GM18907 (cell line): ENCODE measurements at regions not wholly inside any gene's neighbourhood (a gene's known extent, or its start where the extent isn't known, plus 50 kb on each side); places are given as distances from the start of the nearest gene placed in this dataset.

Experiments used
- ATAC-seq: cut with Tn5 transposase; IDR thresholded peaks from one replicate; pipeline ENCODE4 v1.9.1; 2021; ENCODE audit warnings: mild to moderate bottlenecking, moderate library complexity; ENCODE audit not compliant: unreplicated experiment

DNA sequence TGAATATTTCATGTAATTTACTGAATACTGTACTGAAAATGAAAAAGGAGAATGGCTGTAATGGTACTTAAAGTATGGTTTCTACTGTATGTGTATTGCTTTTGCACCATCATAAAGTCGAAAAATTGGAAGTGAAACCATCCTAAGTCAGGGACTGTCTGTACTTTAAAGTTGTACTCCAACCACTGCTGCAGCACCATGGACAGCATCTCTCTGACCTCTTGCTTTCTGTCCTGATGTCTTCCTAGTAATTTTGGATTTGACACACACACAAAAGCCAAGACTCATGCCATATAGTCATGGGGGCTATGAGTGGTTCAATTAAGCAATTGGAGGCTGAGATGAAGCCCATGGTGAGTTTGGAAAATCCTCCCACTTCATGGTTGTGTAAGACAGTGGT, 256.3 kb upstream of the PKDCC start:
- no peak for ATAC-seq

DNA sequence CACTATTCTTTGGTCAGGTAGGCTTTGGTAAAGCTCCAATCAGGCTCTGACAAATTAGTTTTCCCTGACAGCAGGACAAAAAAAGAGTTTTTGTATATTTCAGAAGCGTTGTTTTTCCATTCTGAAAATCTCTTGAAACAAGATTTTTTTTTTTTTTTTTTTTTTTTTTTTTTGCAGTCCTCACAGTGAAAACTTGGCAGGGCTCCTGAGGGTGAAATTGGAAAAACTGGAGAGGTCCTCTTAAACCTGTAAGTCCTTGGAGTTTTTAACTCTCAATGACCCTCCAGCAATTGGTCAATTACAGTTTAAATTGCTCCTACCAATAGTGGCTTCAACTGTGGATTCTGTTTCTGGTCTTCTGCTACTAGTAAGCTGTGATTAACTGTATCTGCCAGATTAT, 244.5 kb upstream of the PKDCC start:
- no peak for ATAC-seq

DNA sequence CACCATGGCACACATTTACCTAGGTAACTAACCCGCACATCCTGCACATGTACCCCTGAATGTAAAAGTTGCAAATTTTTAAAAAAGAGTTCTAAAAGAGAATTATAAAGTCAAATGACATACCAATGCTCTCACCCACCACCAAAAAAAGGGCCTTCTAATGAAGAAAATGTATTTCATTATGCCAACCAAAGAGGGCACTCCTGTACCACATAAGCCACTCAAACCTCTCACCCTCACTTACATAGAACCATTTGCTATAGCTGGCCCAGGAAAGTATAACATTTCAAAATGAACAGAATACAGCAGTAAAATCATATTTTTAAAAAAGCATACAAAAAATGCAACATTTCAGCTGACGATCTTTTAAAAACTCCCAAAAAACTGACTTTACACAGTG, 241.5 kb upstream of the PKDCC start:
- no peak for ATAC-seq

DNA sequence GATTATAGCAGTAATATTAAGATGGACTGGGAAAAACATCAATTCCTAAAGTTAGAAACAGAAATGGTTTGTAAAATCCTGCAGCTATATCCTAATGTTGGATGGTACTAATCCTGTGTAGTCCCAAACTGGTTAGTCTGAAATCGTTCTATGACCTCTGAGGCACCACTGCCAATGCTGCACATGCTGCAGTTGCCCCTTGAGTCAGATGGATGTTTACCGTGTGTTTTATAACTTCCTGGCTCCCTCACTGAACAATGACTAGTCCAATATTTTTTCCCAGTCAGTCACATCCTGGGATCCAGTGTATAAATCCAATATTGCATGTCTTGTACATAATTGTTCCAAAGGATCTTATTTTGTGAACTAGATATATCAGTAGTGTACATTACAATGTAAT, 226.7 kb upstream of the PKDCC start:
- ATAC-seq = no peak

DNA sequence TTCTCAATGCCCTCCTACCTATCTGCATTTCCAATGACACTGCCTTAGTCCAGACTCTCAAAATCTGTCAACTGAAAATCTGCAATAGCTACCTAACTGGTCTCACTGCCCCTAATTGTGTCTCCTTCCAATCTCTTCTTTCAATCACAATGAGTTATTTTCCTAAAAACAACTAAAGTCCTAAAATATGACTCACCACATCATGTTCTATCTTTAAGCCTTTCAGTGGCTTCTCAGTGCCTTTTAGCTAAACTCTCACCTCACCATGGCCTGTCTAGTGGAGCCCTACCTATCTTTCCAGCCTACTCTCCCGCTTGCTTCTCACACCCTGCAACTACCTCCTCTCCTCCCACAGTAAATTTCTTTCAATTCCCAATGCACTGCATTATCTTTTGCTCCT, 220.9 kb upstream of the PKDCC start:
- ATAC-seq = no peak

DNA sequence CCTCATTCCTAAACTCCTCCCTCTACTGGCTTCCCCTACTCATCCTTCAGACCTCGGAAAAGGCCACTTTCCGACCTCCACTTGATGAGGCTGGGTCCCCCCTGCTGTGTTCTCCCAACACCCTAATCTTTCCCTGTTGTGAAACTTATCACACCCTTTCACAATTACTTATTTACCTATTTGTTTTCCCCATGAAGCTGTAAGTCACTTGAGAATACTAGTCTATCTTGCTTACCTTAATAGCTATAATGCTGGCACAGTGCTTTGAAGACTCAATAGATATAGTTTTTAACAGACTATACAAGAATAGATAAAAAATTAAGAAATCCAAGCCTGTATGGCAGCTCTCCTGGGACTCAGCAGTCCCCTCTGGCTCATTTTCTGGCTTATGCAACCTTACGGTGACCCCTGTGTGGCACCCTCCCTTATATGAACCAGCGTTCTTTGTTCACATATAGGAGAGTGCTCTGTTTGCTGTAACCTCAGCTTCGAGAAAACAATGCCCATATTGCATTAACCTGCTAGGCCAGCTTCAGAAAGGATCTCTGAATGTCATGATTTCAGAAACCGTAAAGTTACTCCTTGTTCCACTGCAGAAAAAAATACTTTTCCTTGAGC, 220.4 kb upstream of the PKDCC start:
- ATAC-seq = no peak

DNA sequence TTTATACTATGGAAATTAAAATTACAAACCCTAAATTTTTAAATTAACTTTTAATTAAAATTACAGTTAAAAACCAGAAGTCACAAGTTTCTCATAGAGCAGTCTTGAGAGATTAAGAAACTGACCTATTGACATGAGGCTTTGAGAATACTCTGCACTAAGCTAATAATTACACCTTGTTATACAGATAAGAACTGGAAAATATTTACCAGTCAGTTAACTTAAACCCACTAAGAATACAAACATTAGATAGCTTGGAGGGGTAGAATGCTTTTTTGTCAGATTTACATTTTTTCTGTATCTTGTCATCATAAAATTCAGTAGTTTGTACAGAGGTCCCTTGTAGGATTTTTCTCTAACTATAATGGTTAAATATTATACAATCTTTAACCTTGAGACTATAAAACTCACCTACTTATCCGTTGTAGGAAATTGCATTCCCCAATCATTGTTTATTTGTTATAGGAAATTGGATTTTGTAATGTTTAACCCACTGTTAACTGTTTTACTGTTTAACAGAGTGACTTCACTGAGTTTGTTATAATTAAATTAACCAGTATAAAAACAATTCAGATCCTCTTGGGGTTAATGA, 219.7 kb upstream of the PKDCC start:
- no peak for ATAC-seq

DNA sequence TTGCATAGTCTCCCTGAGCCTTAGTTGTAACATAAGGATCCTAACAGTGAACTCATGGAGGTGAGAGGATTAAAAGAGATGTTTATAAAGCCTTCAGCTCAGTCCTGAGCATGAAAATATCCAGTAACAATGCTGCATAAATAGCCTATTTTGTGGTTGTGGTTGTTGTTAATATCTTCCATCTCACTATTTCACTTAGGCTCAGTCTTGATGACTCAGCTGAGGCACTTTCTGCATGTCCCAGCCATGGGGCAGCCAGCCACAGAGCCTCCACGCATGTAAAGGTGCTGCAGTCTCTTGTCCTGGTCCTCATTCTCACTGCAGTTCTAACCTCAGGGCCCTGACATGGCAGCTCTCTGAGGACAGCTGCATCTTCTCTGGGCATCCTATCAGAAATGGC, 218.8 kb upstream of the PKDCC start:
- no peak for ATAC-seq

DNA sequence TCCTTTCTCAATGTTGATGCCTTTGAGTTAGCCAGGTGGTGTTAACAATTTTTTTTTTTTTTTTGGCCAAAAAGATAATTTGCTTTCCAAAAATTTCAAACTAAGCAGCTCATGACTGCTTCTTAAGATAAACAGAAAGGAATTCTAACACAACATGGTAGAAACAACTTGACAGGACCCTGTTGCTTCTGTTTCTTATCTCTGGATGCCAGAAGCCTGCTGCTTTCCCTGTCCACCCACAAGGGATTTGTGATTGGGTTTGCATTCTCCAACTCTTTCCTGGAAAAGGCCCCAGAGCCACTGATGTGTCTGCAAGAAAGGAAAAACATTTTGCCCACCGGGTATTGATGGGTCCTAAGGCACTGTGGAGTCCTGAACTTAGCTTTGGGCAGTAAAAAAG, 217.2 kb upstream of the PKDCC start:
- no peak for ATAC-seq

DNA sequence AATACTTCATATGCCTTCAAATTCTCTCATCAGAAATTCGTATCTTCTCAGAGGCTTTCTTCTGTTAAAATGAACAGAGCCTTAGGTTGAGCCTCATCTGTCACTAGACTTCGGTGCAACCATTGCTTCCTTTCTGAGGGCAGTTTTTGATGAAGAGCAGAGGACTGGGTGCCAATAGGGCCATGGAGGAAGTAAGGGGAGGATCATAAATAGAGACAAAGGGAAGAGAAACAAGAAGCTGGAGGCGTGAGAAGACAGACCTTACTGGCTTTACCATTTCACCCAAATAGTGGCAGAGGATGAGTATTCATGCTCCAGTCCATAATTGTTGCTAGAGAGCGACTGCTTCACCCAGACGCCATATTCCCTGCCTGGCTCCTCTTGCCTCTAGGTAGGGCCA, 215.6 kb upstream of the PKDCC start:
- no peak for ATAC-seq

DNA sequence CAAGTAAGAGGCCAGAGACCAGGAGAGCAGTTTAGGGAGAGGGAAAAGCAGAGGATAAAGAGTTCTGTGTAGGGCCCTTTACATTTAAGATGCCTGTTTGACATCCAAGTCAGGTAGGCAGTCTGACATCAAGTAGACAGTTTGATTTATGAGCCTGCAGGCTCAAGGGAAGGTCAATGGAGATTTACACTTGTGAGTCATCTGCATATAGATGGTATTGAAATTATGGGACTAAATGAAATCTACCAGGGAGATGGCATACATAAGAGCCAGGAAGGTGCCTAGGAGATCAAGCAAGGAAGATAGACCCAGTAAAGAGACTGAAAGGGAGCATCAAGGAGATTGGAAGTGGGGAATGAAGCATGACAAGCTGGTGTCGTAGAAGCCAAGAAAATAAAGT, 212.4 kb upstream of the PKDCC start:
- ATAC-seq = no peak

DNA sequence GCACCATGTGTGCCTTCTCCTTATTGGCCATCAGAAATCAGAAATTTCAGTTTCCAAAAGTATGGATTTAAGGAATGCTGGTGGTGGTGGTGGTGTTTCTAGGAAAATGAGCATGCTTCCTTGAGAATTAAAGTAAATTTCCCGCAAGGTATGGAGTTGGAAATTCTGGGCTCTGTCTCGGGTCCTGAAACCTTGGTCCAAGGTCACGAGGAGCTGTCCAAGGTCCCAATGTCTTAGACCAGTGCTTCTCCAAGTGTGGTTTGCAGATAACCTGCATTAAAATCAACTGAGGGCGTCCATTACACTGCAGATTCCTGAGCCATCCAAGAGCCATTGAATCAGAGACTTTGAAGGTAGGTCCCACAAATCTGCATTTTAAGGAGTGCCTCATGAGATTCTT, 210.9 kb upstream of the PKDCC start:
- ATAC-seq = no peak

DNA sequence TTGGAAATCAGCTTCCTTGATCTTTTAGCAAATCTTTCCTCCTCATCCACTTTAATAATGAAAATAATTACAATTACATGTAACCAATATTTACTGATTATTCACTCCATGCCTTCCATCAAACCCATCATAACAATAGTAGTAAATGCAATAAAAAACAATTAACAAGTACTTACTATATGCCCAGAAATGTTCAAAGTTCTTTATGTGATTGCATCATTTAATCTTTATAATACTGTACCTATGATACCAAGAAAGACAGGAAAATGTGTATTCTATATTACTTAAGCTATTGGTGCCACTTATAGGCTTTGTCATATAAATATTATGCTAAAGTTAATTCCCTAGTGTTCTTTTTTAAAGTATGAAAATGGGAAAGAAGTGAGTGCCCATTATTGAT, 210.2 kb upstream of the PKDCC start:
- ATAC-seq = no peak

DNA sequence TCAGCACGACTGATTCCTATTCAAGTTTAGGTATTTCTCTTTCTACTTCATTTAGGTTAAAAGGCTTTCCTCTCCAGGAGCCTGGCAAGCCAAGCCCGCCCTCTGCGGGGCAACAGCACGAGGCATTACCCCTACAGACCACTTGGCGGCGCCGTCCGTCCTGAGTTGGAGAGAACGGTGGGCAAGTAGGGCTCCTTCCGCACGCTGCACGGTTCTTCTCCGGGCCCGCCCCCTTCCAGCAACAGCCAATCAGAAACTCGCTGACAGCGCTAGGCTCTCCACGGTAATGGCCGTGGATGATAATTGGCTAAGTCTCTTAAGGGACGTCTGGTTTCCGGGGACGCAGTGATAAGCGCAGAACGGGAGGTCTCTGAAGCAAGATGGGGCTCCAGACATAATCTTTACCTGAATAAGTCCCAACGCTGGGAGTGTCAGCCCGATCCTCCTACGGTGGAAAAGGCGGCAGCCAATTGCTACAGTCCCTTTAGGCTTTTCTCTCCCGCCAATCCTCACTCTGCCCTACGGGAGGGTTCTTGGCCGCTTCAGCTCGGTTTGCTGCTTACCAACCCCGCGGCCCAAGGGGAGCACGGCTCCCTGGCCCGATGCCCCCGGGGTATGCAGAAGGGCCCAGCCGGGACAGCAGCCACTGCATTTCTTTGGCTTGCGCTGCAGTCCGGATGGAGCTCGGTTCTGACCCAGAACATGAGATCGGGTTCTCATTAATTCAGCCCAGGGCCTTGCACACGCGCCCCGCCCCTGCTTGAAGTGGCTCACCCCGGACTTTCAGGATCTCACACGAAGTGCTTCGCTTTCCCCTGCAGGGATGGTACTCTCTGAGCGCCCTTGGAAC, 206.9 kb upstream of the PKDCC start:
- peak; percentile 100 for ATAC-seq

DNA sequence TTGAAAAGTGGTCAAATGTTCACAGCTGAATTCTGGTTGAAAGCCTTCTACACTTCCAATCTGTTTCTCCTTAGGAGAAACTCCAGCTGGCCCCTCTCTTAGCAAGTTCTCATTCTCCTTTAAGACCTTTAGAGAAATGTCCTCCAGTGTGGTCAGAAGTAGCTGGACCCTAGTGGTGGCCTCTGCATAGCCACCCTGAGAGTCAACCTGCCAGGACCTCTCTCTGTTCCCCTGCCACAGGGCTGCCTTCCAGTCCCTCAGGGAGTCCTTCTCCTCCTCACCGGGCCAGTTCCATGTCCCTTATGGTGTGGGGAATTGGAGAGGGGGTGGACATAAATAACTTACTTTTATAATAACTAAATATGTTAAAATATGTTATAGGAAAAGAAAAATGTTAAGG, 200.9 kb upstream of the PKDCC start:
- ATAC-seq = no peak

DNA sequence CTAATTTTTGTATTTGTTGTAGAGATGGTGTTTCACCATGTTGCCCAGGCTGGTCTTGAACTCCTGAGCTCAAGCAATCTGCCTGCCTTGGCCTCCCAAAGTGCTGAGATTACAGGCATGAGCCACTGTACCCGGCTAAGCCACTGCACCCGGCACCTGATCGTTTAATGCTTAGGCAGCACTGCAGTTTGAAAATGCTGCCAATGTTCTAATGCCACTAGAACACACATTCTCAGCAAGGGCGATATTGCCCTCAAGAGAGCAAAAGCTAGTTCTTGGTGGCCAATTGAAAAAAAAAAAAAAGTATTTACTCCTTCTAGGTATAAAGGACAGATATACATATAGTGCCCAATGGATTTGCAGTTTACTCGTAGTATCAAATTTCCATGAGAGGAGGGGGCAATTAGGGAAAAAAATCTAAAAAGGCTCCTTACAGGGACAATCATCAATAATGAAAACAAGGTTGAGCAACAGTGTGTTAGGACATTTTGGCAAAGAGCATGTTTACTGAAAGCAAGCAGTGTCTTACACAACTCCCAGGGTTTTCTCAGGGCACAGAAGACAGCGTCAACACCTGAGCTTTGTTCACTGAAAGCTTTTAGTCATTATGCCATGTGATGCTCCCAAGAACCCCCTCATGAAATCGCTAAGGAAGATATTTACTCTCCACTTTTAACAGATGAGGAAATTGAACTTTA, 199.9 kb upstream of the PKDCC start:
- no peak for ATAC-seq

DNA sequence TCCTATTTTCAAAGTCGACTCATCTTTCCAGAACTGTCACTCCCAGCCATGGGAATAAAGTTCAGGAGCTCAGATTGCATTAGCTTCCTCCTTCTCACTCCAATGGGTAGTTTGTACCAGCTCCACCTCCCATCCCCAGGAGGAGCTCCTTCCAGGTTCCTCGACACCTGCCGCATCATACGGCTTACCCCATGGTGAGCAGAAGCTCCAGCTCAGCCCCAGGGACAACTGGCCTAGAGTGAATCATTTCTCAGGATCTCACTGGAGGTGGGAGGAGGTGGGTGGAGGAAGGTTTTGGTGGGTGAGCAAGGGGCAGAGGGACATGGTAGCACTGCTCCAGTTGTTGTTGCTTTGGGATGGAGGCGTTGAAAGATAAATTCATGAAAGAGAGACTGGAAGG, 196.3 kb upstream of the PKDCC start:
- ATAC-seq = no peak

DNA sequence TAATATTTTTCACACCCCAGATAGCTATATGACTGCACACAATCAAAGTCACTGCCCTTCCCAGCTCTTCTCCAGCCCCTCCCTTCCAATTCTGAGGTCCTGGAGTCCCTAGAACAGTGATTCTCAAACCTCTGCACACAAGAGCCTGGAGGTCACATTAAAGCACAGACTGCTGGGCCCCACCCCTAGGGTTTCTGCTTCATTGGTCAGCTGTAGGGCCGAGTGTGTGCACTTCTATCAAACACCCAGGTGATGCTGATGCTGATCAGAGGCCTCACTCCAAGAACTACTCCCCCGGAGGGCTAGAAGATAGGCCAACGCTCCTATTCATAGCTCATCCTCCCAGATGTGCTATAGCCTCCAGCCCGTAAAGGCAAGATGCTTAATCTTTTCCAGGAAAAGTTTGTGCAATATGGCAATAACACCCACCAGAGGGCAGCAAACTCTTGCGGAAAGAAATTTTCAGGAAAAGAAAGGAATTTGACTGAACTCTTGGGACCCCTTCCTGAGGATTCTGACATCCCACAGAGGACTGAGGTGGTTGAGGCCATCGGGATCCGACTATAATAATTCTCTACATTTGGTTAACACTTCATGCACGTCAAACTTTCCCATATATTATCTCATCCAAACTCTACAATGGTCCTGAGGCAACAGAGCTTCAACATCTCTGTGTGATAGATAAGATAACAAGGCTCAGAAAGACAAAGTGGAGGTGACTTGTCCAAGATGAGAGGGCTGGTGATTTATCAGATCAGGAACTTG, 194.2 kb upstream of the PKDCC start:
- no peak for ATAC-seq

DNA sequence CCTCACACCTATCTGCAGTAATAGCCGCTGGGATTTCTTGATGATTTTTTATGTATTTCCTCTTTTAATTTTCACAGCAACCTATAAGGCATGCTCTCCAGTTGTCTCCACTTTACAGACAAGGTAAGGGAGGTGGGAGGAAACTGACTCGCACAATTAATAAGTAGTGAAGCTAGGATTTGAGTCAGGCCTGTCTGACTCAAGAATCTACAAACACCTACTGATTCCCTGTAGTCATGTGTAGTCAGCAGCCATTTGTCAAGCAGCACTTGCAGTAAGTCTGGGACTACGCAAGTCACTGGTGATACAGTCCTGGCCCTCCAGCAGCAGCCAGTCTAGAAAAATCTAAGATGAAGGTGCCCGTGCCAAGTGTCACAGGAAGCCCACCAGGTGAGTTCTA, 193.6 kb upstream of the PKDCC start:
- no peak for ATAC-seq

DNA sequence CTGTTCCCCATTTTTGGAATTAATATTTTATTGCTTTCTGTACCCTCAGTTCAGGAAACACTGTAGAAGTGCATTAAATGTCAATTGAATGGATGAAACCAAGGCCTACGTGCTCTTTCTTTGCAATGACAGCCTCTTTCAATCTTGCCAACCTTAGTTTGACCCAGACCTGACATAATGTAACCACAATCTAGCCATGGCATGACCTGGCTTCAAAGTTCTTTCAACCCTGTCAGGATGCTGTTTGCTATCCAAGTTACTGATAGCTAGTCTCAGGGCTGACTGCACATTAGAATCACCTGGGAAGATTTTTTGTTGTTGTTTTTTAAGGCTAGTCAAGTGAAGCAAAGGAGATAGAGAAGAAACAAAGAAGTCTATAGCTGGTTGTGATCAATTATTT, 190.9 kb upstream of the PKDCC start:
- no peak for ATAC-seq
